GM19452 (cell line): ENCODE measurements at regions not wholly inside any gene's neighbourhood (a gene's known extent, or its start where the extent isn't known, plus 50 kb on each side); places are given as distances from the start of the nearest gene placed in this dataset.

Source experiments
- ATAC-seq: cut with Tn5 transposase; IDR thresholded peaks from one replicate; pipeline ENCODE4 v1.9.1; 2021; ENCODE audit not compliant: unreplicated experiment

GRCh38 chr13:50691176-50691680 is 152.3 kb downstream of the DLEU7 start:
- ATAC-seq = no peak

GRCh38 chr13:50691681-50692263 is 151.7 kb downstream of the DLEU7 start:
- ATAC-seq = no peak

- ATAC-seq = no peak
Measured at GRCh38 chr13:50692396-50692915, 151.0 kb downstream of the DLEU7 start.

GRCh38 chr13:50693727-50694126 is 149.8 kb downstream of the DLEU7 start:
- no peak for ATAC-seq

GRCh38 chr13:50697746-50698539 is 145.5 kb downstream of the DLEU7 start:
- ATAC-seq = no peak

GRCh38 chr13:50699874-50700663 is 143.4 kb downstream of the DLEU7 start:
- ATAC-seq = no peak

- no peak for ATAC-seq
Measured at GRCh38 chr13:50700664-50701305, 142.7 kb downstream of the DLEU7 start.

GRCh38 chr13:50701469-50701868 is 142.0 kb downstream of the DLEU7 start:
- ATAC-seq = no peak

- no peak for ATAC-seq
Measured at GRCh38 chr13:50706505-50706904, 137.0 kb downstream of the DLEU7 start.

GRCh38 chr13:50707628-50708027 is 135.9 kb downstream of the DLEU7 start:
- ATAC-seq = no peak

GRCh38 chr13:50708461-50708860 is 135.0 kb downstream of the DLEU7 start:
- ATAC-seq = no peak

GRCh38 chr13:50709058-50709457 is 134.4 kb downstream of the DLEU7 start:
- ATAC-seq = no peak

GRCh38 chr13:50711131-50711815 is 132.2 kb downstream of the DLEU7 start:
- ATAC-seq = no peak

GRCh38 chr13:50711996-50712395 is 131.5 kb downstream of the DLEU7 start:
- no peak for ATAC-seq

- ATAC-seq = no peak
Measured at GRCh38 chr13:50712456-50712855, 131.0 kb downstream of the DLEU7 start.

- ATAC-seq = no peak
Measured at GRCh38 chr13:50712881-50713280, 130.6 kb downstream of the DLEU7 start.

GRCh38 chr13:50713523-50714248 is 129.8 kb downstream of the DLEU7 start:
- ATAC-seq = peak; percentile 91

GRCh38 chr13:50714891-50715290 is 128.6 kb downstream of the DLEU7 start:
- ATAC-seq = no peak

GRCh38 chr13:50715402-50716146 is 127.9 kb downstream of the DLEU7 start:
- no peak for ATAC-seq
